WI38 (cell line): ENCODE measurements at regions not wholly inside any gene's neighbourhood (a gene's known extent, or its start where the extent isn't known, plus 50 kb on each side); places are given as distances from the start of the nearest gene placed in this dataset.

ENCODE experiments used
- H3K4me3 ChIP-seq: 2 replicates; pipeline ENCODE4 v1.5.1; 2011; ENCODE audit warnings: low read depth, mild to moderate bottlenecking, control low read depth, low read length
- TF ChIP-seq, protein P1 (sequence below): IDR thresholded peaks from 2 replicates; pipeline ENCODE4 v1.5.1; 2012; ENCODE audit warnings: low read depth, mild to moderate bottlenecking, control low read depth, low read length

DNA sequence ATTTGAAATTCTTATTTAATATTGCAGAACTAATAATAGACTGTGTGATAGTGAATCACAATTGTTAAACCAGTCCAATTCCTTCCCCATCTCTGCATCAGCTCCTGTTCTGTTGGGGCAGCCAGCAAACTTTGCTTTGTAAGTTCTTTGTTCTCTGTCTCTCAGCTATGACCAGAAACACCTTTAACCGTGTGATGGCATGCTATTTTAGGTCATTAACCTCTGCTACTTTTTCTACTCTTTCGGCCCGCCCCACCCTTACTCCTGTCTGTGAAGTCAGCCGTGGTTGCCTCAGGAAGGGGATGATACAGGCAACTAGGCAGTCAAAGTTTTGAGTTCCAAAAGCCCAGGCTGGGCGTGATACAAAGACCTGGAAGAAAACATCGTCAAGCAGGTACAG lies 51.3 kb upstream of the EGFL6 start:
- TF ChIP-seq, protein P1, sequence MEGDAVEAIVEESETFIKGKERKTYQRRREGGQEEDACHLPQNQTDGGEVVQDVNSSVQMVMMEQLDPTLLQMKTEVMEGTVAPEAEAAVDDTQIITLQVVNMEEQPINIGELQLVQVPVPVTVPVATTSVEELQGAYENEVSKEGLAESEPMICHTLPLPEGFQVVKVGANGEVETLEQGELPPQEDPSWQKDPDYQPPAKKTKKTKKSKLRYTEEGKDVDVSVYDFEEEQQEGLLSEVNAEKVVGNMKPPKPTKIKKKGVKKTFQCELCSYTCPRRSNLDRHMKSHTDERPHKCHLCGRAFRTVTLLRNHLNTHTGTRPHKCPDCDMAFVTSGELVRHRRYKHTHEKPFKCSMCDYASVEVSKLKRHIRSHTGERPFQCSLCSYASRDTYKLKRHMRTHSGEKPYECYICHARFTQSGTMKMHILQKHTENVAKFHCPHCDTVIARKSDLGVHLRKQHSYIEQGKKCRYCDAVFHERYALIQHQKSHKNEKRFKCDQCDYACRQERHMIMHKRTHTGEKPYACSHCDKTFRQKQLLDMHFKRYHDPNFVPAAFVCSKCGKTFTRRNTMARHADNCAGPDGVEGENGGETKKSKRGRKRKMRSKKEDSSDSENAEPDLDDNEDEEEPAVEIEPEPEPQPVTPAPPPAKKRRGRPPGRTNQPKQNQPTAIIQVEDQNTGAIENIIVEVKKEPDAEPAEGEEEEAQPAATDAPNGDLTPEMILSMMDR, result no peak
- H3K4me3 ChIP-seq, result no peak overlapping the region

DNA sequence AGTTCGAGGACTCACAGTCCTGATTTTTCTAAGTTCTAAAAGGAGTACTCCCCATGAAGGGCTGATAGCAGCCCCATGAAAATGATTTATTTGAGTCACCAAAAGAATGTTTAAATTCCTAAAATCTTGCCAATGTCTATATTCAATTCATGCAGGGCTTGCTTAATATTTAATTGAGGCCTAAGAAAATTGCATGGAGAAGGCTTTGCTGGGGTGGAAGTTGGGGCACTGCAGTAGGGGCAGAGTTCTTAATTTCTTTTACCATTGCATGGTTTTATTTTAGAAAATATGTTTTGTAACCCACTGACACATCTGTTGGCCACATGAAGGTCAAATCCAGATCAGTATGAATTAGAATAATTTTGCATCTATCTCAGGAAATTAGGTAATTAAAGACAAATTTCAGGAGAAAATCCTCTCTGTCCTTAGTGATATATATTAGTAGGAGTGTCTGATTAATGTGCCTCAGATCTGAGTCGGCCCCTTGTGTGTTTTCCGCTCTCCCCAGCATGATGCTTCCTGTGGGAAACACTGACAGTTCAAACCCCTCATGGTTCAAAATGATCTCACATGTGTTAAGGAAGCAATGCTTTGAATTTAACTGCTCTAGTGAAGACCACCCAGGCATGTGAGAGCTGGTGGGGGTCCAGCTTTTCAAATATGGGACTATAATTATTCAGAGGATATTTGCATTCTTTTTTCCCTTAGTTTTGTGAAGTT lies 54.0 kb upstream of the EGFL6 start:
- no peak overlapping the region for H3K4me3 ChIP-seq
- TF ChIP-seq, protein P1, result no peak

DNA sequence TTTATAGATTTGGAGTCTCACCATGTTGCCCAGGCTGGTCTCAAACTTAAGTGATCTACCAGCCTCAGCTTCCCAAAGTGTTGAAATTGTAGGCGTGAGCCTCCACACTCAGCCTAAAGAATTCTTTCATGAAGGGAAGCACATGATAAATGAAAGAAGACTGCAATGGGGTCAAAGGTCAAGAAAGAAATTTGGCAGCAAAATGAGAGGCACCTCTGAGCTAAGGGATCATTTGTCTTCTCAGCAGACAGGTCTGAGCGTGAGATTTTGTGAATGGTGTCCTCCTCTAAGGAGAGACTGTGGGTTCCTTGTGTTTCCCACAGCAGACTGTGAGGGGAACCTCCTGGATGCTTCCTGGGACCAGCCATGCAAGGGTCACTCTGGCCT lies 57.5 kb upstream of the EGFL6 start:
- TF ChIP-seq, protein P1, result no peak
- no peak overlapping the region for H3K4me3 ChIP-seq

DNA sequence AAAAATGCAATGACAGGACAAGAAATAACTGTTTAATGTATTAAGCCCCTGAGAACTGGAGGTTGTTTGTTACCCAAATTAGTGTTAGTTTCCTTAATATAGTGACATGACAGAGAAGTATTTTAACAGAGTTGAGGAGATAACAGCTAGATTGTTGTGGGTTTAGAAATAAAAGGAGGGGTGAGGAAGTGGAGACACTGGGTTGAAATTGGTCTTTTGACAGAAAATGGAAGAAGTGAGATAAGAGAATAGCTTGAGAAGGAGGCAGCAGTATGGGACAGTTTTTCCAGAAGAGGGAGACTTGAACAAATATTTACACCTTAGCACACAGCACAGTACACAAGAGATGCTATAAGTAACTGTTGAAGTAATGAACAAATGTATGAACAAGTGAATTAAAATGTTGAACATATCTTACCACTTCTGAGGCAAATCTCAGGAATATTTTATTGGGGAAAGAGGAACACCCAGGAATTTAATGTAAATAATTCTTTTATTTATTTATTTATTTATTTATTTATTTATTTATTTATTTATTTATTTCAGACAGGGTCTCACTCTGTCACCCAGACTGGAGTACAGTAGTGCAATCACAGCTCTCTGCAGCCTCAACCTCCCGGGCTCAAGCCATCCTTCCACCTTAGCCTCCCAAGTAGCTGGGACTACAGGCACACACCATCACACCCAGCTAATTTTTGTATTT lies 58.0 kb upstream of the EGFL6 start:
- no peak overlapping the region for H3K4me3 ChIP-seq
- TF ChIP-seq, protein P1, result no peak

DNA sequence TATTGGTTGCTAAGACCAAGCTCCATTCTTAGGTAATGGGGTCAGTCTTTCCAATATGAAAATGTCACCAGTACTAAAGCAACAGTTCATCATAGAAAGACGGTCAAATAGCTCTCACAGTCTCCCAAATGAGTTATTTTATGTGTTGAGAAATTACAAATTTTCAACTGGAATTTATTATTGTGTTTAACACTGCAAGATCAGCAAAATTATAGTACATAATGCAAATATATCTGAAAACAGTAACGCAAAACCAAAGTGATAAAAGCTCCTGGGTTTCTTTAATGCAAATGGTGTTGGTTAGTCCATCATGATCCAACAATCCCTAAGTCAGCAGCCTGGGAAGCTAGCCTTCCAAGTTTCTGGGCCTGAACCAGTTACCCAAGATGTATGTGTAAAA lies 61.5 kb upstream of the EGFL6 start:
- no peak overlapping the region for H3K4me3 ChIP-seq
- TF ChIP-seq, protein P1, result no peak

DNA sequence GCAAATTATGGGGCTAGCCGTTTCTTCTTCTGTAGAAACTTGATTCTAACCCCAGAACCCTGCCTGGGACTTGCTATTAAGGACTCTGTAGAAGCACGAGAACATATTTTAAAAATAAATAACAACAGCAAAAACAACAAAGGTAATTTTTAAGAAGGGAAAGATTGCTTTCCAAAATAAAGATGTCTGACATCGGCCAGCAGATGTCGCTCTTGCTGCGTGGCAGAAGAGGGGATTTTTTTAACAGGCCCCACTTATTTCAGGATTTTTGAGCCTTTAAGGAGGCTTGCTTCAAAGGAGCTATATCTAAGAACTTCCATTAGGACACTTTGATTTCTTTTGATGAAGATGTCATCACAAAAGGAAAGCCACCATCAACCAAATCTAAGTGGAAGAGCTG lies 62.8 kb upstream of the EGFL6 start:
- no peak overlapping the region for H3K4me3 ChIP-seq
- TF ChIP-seq, protein P1, result peak; percentile 57

DNA sequence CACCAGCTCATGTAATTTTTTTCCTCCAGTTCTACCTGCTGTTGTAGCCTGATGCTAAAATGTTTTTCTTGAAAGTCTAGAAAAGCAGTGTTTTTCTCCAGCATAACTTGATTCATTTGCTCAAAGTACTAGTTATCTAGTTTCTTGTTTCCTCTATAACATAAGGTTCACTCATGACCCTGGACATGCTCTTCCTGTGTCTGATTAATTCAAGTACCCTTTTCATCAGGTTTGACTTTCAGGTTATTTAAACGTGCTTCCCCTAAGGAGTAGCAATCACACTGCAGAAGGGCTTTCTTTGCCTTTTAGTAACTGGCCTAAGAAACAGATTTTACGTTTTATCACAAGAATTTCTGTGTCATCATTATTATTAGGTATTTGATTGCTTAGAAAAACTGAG lies 66.8 kb upstream of the EGFL6 start:
- H3K4me3 ChIP-seq, result no peak overlapping the region
- TF ChIP-seq, protein P1, result no peak
